ENCODE measurements at regions not wholly inside any gene's neighbourhood (a gene's known extent, or its start where the extent isn't known, plus 50 kb on each side); places are given as distances from the start of the nearest gene placed in this dataset.

DNA sequence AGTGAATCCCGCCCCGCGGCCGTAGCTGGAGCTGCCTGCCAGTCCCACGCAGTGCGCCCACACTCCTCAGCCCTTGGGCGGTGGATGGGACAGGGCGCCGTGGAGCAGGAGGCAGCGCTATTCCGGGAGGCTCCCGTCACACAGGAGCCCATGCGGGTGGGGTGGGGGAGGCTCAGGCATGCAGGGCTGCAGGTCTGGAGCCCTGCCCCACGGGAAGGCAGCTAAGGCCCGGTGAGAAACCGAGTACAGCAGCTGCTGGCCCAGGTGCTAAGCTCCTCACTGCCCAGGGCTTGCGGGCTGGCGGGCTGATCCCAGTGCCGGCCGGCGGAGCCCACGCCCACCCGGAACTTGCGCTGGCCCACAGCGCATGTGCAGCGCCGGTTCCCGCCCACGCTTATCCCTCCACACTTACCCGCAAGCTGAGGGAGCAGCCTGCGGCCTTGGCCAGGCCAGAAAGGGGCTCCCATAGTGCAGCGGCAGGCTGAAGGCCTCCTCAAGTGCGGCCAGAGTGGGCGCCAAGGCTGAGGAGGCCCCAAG lies 1152.8 kb upstream of the CELF4 start:
- TF ChIP-seq, protein P1, sequence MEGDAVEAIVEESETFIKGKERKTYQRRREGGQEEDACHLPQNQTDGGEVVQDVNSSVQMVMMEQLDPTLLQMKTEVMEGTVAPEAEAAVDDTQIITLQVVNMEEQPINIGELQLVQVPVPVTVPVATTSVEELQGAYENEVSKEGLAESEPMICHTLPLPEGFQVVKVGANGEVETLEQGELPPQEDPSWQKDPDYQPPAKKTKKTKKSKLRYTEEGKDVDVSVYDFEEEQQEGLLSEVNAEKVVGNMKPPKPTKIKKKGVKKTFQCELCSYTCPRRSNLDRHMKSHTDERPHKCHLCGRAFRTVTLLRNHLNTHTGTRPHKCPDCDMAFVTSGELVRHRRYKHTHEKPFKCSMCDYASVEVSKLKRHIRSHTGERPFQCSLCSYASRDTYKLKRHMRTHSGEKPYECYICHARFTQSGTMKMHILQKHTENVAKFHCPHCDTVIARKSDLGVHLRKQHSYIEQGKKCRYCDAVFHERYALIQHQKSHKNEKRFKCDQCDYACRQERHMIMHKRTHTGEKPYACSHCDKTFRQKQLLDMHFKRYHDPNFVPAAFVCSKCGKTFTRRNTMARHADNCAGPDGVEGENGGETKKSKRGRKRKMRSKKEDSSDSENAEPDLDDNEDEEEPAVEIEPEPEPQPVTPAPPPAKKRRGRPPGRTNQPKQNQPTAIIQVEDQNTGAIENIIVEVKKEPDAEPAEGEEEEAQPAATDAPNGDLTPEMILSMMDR (conservative IDR thresholded peaks at IDR 0.05; ENCODE audit: control insufficient read depth, insufficient read depth, low read depth, low read length) = no peak

DNA sequence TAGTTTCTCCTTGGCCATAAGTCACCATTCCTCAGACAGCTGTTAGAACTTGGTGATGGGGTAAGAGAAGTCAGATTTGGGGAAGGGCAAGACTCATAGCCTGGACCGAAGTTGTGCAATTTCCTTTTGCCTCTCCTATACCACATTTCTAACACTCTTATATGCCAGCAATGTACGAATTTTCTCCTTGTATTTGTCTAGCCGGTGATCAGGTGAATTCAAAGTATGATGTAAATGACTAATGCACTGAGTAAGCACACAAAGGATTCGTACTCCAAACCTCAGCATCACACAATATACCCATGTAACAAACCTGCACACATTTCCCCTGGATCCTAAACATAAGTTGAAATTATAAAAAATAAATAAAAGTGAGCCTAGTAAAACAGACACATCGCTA lies 1143.5 kb upstream of the CELF4 start:
- TF ChIP-seq, protein P1 (conservative IDR thresholded peaks at IDR 0.05; ENCODE audit: control insufficient read depth, insufficient read depth, low read depth, low read length) = no peak
- no peak for DNase-seq (ENCODE audit: low read depth)

More for the DNA sequence above, 1152.8 kb upstream of the CELF4 start:
- H3K4me3 ChIP-seq (ENCODE audit: control insufficient read depth, low read depth, low read length) = no peak overlapping the region
- DNase-seq (ENCODE audit: low read depth) = no peak

DNA sequence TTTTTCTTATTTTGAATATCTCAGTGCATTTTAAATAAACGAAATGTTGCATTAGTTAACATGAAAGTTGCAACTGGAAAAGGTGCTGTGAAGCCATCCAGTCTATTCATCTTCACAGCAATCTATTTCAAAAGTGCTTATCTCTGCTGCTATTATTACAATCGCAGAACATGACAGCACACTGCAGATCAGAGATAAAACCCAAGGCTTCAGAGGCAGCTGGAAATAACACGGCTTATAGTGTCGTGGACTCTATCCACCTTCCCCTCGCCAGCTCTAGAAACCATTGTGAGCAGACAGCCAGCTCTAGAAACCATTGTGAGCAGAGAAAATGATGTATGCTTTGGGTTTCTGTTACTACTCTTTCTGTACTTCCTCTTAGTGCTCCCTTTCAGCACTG lies 1140.8 kb upstream of the CELF4 start:
- TF ChIP-seq, protein P1 (conservative IDR thresholded peaks at IDR 0.05; ENCODE audit: control insufficient read depth, insufficient read depth, low read depth, low read length) = no peak
- no peak for DNase-seq (ENCODE audit: low read depth)
- H3K4me3 ChIP-seq (ENCODE audit: control insufficient read depth, low read depth, low read length) = no peak overlapping the region

More for the DNA sequence above, 1143.5 kb upstream of the CELF4 start:
- no peak overlapping the region for H3K4me3 ChIP-seq (ENCODE audit: control insufficient read depth, low read depth, low read length)

DNA sequence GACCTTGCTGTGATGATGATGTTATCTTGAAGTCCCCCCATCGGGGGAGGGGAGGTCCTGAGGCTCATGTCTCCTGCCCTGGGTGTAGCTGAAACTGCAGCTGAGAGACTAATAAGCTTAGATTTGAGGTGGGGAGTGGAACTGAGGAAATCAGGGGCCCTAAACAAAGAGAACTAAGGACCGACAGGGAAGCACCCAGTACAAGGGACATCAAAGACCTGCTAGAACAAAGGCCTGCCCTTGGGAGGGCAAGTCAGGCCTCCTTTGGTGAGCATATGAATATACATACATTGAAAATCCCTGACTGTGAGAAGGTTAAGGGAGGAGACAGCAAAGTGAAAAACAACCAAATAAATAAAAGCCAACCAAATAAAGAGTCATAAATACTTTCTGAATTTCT lies 1132.5 kb upstream of the CELF4 start:
- TF ChIP-seq, protein P1 (conservative IDR thresholded peaks at IDR 0.05; ENCODE audit: control insufficient read depth, insufficient read depth, low read depth, low read length) = no peak
- H3K4me3 ChIP-seq (ENCODE audit: control insufficient read depth, low read depth, low read length) = no peak overlapping the region
- no peak for DNase-seq (ENCODE audit: low read depth)

GRCh38 chr18:38695559-38696280 lies 1130.1 kb upstream of the CELF4 start:
- DNase-seq (ENCODE audit: low read depth) = peak; percentile 7
- TF ChIP-seq, protein P1 (conservative IDR thresholded peaks at IDR 0.05; ENCODE audit: control insufficient read depth, insufficient read depth, low read depth, low read length) = no peak
- no peak overlapping the region for H3K4me3 ChIP-seq (ENCODE audit: control insufficient read depth, low read depth, low read length)

DNA sequence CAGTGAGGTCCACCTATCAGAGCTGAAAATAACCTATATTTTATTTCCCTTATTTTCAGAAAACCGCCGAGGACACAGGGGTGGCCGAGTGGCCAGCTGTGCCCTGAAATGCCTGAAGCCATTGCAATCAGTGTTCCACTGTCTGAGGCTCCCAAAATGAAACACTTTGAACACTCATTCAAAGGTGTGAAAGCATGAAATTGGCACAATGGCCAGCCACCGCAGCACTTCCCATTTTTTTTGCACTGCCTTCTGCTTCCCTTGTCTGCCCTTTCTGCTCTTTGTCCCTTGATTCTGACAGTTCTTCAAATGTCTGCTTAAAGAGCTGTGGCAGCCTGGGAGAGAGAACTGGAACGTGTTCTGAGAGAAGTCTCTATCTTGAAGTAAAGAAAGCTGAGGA lies 1127.5 kb upstream of the CELF4 start:
- DNase-seq (ENCODE audit: low read depth) = no peak
- no peak overlapping the region for H3K4me3 ChIP-seq (ENCODE audit: control insufficient read depth, low read depth, low read length)
- TF ChIP-seq, protein P1 (conservative IDR thresholded peaks at IDR 0.05; ENCODE audit: control insufficient read depth, insufficient read depth, low read depth, low read length) = no peak

Measured in fibroblast of mammary gland (primary cell).